Stimulated activated CD4-positive, alpha-beta T cell treated with anti-CD3 and anti-CD28 coated beads, Interleukin-2, amount 100 ng/mL, for 48 hours (primary cell): ENCODE measurements at regions not wholly inside any gene's neighbourhood (a gene's known extent, or its start where the extent isn't known, plus 50 kb on each side); places are given as distances from the start of the nearest gene placed in this dataset.

Experiments
- DNase-seq, 2 donors: peaks; one replicate each; pipeline ENCODE4 v3.0.0-alpha.2; 2020

GRCh38 chr9:85884256-85884655 is 56.7 kb upstream of the NAA35 start:
- DNase-seq, result no peak

- no peak for DNase-seq
These were observed 50.0 kb upstream of the NAA35 start for GRCh38 chr9:85890962-85891361.
